ENCODE measurements at regions not wholly inside any gene's neighbourhood (a gene's known extent, or its start where the extent isn't known, plus 50 kb on each side); places are given as distances from the start of the nearest gene placed in this dataset.
"Not testable (repeated sequence)": the region's sequence is repeated elsewhere in the genome, so short reads cannot be mapped to it uniquely, and the experiment has no call there.

DNA sequence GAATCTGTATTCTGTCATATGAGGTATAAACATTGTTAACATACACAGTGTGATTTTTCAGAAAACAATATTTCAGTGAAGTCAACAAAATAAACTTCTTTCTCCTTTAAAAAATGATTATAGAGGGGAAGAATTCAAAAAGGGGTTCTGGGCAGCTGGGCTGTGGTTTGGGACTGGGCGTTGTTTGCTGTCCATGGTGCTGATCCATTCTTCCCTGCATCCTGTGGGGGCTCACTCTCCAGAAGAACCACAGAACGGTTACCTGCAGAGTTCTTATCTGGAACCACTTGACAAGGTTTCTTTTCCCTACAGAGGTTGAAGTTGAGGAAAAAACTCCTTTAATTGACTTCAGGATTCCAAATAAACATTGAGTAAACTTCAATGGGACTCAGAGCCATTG, 1091.0 kb downstream of the CDH8 start:
- in situ Hi-C loops (cut with MboI; ENCODE audit: low pct_ligation_motif_present in 1 of 4, low pct_unique_long_range_greater_than_20kb in 1 of 4, low sequenced_read_pairs in 3 of 4) (no loop called here), intact Hi-C loops (cut with DNase I; ENCODE audit: low total_unique reads) (no loop called here)
- no peak overlapping the region for H3K4me3 ChIP-seq
- no peaks in the 10 kb centered on the region for H3K4me1 ChIP-seq
- no peak for TF ChIP-seq POLR2A (IDR thresholded peaks at IDR 0.05)
- TF ChIP-seq, protein P1, sequence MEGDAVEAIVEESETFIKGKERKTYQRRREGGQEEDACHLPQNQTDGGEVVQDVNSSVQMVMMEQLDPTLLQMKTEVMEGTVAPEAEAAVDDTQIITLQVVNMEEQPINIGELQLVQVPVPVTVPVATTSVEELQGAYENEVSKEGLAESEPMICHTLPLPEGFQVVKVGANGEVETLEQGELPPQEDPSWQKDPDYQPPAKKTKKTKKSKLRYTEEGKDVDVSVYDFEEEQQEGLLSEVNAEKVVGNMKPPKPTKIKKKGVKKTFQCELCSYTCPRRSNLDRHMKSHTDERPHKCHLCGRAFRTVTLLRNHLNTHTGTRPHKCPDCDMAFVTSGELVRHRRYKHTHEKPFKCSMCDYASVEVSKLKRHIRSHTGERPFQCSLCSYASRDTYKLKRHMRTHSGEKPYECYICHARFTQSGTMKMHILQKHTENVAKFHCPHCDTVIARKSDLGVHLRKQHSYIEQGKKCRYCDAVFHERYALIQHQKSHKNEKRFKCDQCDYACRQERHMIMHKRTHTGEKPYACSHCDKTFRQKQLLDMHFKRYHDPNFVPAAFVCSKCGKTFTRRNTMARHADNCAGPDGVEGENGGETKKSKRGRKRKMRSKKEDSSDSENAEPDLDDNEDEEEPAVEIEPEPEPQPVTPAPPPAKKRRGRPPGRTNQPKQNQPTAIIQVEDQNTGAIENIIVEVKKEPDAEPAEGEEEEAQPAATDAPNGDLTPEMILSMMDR (IDR thresholded peaks at IDR 0.05), result no peak
- no peak for TF ChIP-seq POLR2AphosphoS5 (IDR thresholded peaks at IDR 0.05)
- no peaks in the 10 kb centered on the region for H3K9me3 ChIP-seq
- H3K36me3 ChIP-seq, result no peaks in the 10 kb centered on the region
- no peak overlapping the region for H3K27ac ChIP-seq
- no peak for DNase-seq
- WGBS, 2 donors (ENCODE audit: low coverage in 1 of 2), result 7 to 14% methylated on average over 1 to 2 of the region's 2 CpGs
- H3K27me3 ChIP-seq, result no peaks in the 10 kb centered on the region

DNA sequence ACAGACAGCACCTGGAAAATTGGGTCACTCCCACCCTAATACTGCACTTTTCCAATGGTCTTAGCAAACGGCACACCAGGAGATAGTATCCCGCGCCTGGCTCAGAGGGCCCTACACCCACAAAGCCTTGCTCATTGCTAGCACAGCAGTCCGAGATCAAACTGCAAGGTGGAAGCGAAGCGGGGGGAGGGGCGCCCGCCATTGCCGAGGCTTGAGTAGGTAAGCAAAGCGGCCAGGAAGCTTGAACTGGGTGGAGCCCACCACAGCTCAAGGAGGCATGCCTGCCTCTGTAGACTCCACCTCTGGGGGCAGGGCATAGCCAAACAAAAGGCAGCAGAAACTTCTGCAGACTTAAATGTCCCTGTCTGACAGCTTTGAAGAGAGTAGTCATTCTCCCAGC, 1100.0 kb downstream of the CDH8 start:
- H3K4me3 ChIP-seq; H3K27ac ChIP-seq; in situ Hi-C loops (cut with MboI; ENCODE audit: low pct_ligation_motif_present in 1 of 4, low pct_unique_long_range_greater_than_20kb in 1 of 4, low sequenced_read_pairs in 3 of 4); H3K27me3 ChIP-seq; H3K4me1 ChIP-seq; H3K9me3 ChIP-seq; DNase-seq; H3K36me3 ChIP-seq; intact Hi-C loops (cut with DNase I; ENCODE audit: low total_unique reads): not testable (repeated sequence)
- WGBS, 2 donors (ENCODE audit: low coverage in 1 of 2), result 96% methylated on average over 10 of the region's 10 CpGs; no CpG with 5 or more reads in 1 of the 2 donors

DNA sequence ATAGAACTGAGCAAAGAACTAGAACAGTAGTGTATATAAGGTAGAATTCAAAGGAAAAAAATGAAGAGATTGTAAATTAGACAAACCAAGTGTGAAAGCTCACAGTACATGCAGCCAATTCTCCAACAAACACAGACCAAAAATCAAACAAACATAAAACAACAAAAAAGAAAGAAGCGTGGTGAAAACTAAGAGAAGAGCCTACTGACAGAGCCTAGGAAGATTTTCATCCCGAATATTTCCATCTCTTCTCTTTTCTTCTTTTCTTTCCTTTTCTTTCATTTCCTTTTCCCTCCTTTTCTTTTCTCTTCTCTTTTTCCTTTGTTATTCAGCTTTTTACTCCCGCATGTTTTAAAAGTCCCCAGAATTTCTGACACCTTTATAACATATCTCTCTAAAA, 1103.6 kb downstream of the CDH8 start:
- 78 to 86% methylated on average over 3 of the region's 3 CpGs for WGBS, 2 donors (ENCODE audit: low coverage in 1 of 2)
- intact Hi-C loops (cut with DNase I; ENCODE audit: low total_unique reads), result no loop called here
- in situ Hi-C loops (cut with MboI; ENCODE audit: low pct_ligation_motif_present in 1 of 4, low pct_unique_long_range_greater_than_20kb in 1 of 4, low sequenced_read_pairs in 3 of 4), result no loop called here

DNA sequence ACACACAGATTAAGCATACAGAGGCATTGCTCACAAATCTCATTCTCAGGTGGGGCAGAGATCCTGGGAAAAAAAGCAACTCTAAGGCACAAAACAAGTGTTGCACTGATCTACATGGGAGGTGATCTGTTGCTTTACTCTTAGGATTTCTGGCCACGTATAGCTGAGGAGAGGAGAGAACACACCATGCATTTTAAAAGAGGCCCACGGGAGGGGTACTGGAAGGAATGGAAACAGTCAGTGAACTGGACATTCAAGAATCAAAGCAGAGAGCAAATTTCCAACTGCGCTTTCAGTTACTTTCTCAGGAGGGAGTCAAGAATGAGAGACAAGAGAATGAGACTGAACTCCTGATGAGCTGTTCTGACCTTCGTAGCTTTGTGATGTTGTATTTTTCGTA, 1105.9 kb downstream of the CDH8 start:
- in situ Hi-C loops (cut with MboI; ENCODE audit: low pct_ligation_motif_present in 1 of 4, low pct_unique_long_range_greater_than_20kb in 1 of 4, low sequenced_read_pairs in 3 of 4), result no loop called here
- H3K36me3 ChIP-seq, result no peaks in the 10 kb centered on the region
- H3K4me3 ChIP-seq, result no peak overlapping the region
- H3K9me3 ChIP-seq, result no peaks in the 10 kb centered on the region
- 71 to 80% methylated on average over 4 to 5 of the region's 5 CpGs for WGBS, 2 donors (ENCODE audit: low coverage in 1 of 2)
- intact Hi-C loops (cut with DNase I; ENCODE audit: low total_unique reads), result no loop called here
- no peaks in the 10 kb centered on the region for H3K27me3 ChIP-seq
- no peak overlapping the region for H3K27ac ChIP-seq
- TF ChIP-seq POLR2A (IDR thresholded peaks at IDR 0.05), result no peak
- TF ChIP-seq, protein P1 (IDR thresholded peaks at IDR 0.05), result no peak
- H3K4me1 ChIP-seq, result no peaks in the 10 kb centered on the region
- DNase-seq, result no peak

More for the DNA sequence above, 1103.6 kb downstream of the CDH8 start:
- TF ChIP-seq POLR2AphosphoS5 (IDR thresholded peaks at IDR 0.05) (no peak), EP300 (IDR thresholded peaks at IDR 0.05; ENCODE audit: low read depth) (no peak), POLR2A (IDR thresholded peaks at IDR 0.05) (no peak)
- TF ChIP-seq, protein P1 (IDR thresholded peaks at IDR 0.05), result no peak
- Histone ChIP-seq H3K9me3 (no peaks in the 10 kb centered on the region), H3K4me1 (no peaks in the 10 kb centered on the region), H3K27me3 (no peaks in the 10 kb centered on the region), H3K4me3 (no peak overlapping the region), H3K27ac (no peak overlapping the region), H3K36me3 (no peaks in the 10 kb centered on the region)
- DNase-seq, result no peak

DNA sequence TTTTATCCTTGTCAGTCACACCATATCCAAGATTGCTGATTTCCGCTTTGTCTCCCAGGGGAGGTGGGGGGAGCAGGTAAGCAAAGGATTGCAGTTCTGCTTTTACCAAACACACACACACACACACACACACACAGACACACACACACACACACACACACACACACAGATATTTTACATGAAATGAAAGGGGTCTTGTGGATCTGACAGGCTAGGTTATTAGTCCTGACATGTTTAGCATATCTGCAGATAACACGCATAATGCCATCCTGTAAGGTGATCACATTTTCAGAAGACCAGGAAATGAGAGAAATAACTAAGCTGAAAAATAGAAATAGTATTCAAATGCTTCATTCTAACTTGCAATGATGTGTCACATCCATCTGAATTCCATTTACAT, 1113.3 kb downstream of the CDH8 start:
- intact Hi-C loops (cut with DNase I; ENCODE audit: low total_unique reads) (no loop called here), in situ Hi-C loops (cut with MboI; ENCODE audit: low pct_ligation_motif_present in 1 of 4, low pct_unique_long_range_greater_than_20kb in 1 of 4, low sequenced_read_pairs in 3 of 4) (no loop called here)
- no peak for DNase-seq
- Histone ChIP-seq H3K27ac (no peak overlapping the region), H3K9me3 (no peaks in the 10 kb centered on the region), H3K27me3 (no peaks in the 10 kb centered on the region), H3K36me3 (no peaks in the 10 kb centered on the region), H3K4me3 (no peak overlapping the region), H3K4me1 (no peaks in the 10 kb centered on the region)
- WGBS, 2 donors (ENCODE audit: low coverage in 1 of 2), result 90% methylated on average over 2 of the region's 2 CpGs; no CpG with 5 or more reads in 1 of the 2 donors
- TF ChIP-seq, protein P1 (IDR thresholded peaks at IDR 0.05), result no peak
- no peak for TF ChIP-seq EP300 (IDR thresholded peaks at IDR 0.05; ENCODE audit: low read depth)
- no peak for TF ChIP-seq POLR2AphosphoS5 (IDR thresholded peaks at IDR 0.05)
- no peak for TF ChIP-seq POLR2A (IDR thresholded peaks at IDR 0.05)
